K562 (cell line): ENCODE measurements at regions not wholly inside any gene's neighbourhood (a gene's known extent, or its start where the extent isn't known, plus 50 kb on each side); places are given as distances from the start of the nearest gene placed in this dataset.

ENCODE experiments used
- ASH1L ChIP-seq: fragments of 450-650 bp; IDR thresholded peaks from 2 replicates; pipeline ENCODE4 v1.6.1; 2018; ENCODE audit warnings: borderline replicate concordance, mild to moderate bottlenecking, low read depth; ENCODE audit not compliant: partially characterized antibody
- BACH1 ChIP-seq: fragments of 200-800 bp; sonication (Bioruptor generic); IDR thresholded peaks from 2 replicates; pipeline ENCODE4 v1.6.1; 2016; ENCODE audit warnings: missing genetic modification characterization, missing compliant biosample characterization
- BCOR ChIP-seq: fragments of 450-650 bp; IDR thresholded peaks from 2 replicates; pipeline ENCODE4 v1.6.1; 2016
- CREM ChIP-seq: IDR thresholded peaks from 2 replicates; pipeline ENCODE4 v1.6.1; 2014; ENCODE audit warnings: antibody characterized with exemption, low read depth
- CXXC5 ChIP-seq: fragments of 250-450 bp; sonication (Bioruptor Pico); IDR thresholded peaks from 2 replicates; pipeline ENCODE4 v1.8.0; 2022; ENCODE audit warnings: inconsistent platforms, mild to moderate bottlenecking, moderate library complexity
- EHMT2 ChIP-seq: fragments of 450-650 bp; IDR thresholded peaks from 2 replicates; pipeline ENCODE4 v1.6.1; 2018; ENCODE audit warnings: antibody characterized with exemption
- EZH2 ChIP-seq: IDR thresholded peaks from 2 replicates; pipeline ENCODE4 v1.6.1; 2012; ENCODE audit warnings: low read depth, mild to moderate bottlenecking, inconsistent platforms, low read length, borderline replicate concordance
- FOSL1 ChIP-seq: fragments of 200-800 bp; sonication (Bioruptor generic); conservative IDR thresholded peaks from 2 replicates; pipeline ENCODE4 v1.6.1; 2016; ENCODE audit warnings: missing genetic modification characterization, missing compliant biosample characterization
- FOXK1 ChIP-seq: sonication (generic); formaldehyde crosslinking; IDR thresholded peaks from 2 replicates; pipeline ENCODE4 v1.8.0; 2022; ENCODE audit warnings: missing genetic modification reagents, mild to moderate bottlenecking, borderline replicate concordance
- GABPB2 ChIP-seq: fragments of 250-450 bp; sonication (Bioruptor Pico); conservative IDR thresholded peaks from 2 replicates; pipeline ENCODE4 v1.5.1; 2021; ENCODE audit warnings: mild to moderate bottlenecking
- GATA2 ChIP-seq: sonication (generic); formaldehyde crosslinking; IDR thresholded peaks from 2 replicates; pipeline ENCODE4 v1.4.0; 2020; ENCODE audit warnings: mild to moderate bottlenecking, missing genetic modification reagents
- HMG20A ChIP-seq: fragments of 450-650 bp; formaldehyde crosslinking; conservative IDR thresholded peaks from 2 replicates; pipeline ENCODE4 v1.4.0; 2020; ENCODE audit warnings: mild to moderate bottlenecking, mixed read lengths
- MED1 ChIP-seq: sonication (generic); formaldehyde crosslinking; IDR thresholded peaks from 2 replicates; pipeline ENCODE4 v1.8.1; 2023; ENCODE audit warnings: missing genetic modification reagents, borderline replicate concordance
- MTA2 ChIP-seq: fragments of 450-650 bp; IDR thresholded peaks from 2 replicates; pipeline ENCODE4 v1.6.1; 2016; ENCODE audit warnings: low read depth
- MTA3 ChIP-seq: fragments of 450-650 bp; formaldehyde crosslinking; IDR thresholded peaks from 2 replicates; pipeline ENCODE4 v1.6.1; 2017; ENCODE audit warnings: mild to moderate bottlenecking, borderline replicate concordance
- MTF1 ChIP-seq: fragments of 250-450 bp; sonication (Bioruptor Pico); IDR thresholded peaks from 2 replicates; pipeline ENCODE4 v1.9.0; 2021; ENCODE audit warnings: moderate library complexity, mild to moderate bottlenecking, inconsistent platforms, borderline replicate concordance
- MYBL2 ChIP-seq, 2 experiments: fragments of 450-650 bp in 1 of 2; sonication (generic) in 1 of 2; formaldehyde crosslinking in 1 of 2; IDR thresholded peaks; 2 replicates each; pipeline versions ENCODE4 v1.6.1 to v1.8.1; 2017 to 2022; ENCODE audit warnings: borderline replicate concordance in 1 of 2, inconsistent platforms in 1 of 2, low read depth in 1 of 2, mild to moderate bottlenecking in 1 of 2, missing genetic modification reagents in 1 of 2, moderate library complexity in 1 of 2
- PHTF2 ChIP-seq: fragments of 250-450 bp; sonication (Bioruptor Pico); IDR thresholded peaks from 2 replicates; pipeline ENCODE4 v1.5.0; 2021; ENCODE audit warnings: mild to moderate bottlenecking
- PTBP1 ChIP-seq: fragments of 200-400 bp; formaldehyde crosslinking; IDR thresholded peaks from 2 replicates; pipeline ENCODE4 v1.6.1; 2017; ENCODE audit warnings: low read depth, low read length
- RBM14 ChIP-seq: fragments of 200-400 bp; formaldehyde crosslinking; IDR thresholded peaks from 2 replicates; pipeline ENCODE4 v1.6.1; 2018; ENCODE audit warnings: low read depth, mild to moderate bottlenecking, low read length, moderate library complexity, borderline replicate concordance; ENCODE audit not compliant: insufficient read depth
- TCF7 ChIP-seq: sonication (generic); IDR thresholded peaks from 2 replicates; pipeline ENCODE4 v1.6.1; 2016; ENCODE audit warnings: antibody characterized with exemption, borderline replicate concordance
- TGIF2 ChIP-seq: sonication (generic); formaldehyde crosslinking; IDR thresholded peaks from 2 replicates; pipeline ENCODE4 v1.8.1; 2022; ENCODE audit warnings: mild to moderate bottlenecking, missing genetic modification reagents, moderate library complexity
- ZEB2 ChIP-seq: fragments of 450-650 bp; IDR thresholded peaks from 2 replicates; pipeline ENCODE4 v1.6.1; 2016
- ZNF143 ChIP-seq: sonication (generic); formaldehyde crosslinking; IDR thresholded peaks from 2 replicates; pipeline ENCODE4 v1.9.0; 2022; ENCODE audit warnings: mild to moderate bottlenecking, missing genetic modification reagents
- ZNF316 ChIP-seq: fragments of 450-650 bp; IDR thresholded peaks from 2 replicates; pipeline ENCODE4 v1.6.1; 2016
- ZNF76 ChIP-seq: fragments of 250-450 bp; sonication (Bioruptor Pico); IDR thresholded peaks from 2 replicates; pipeline ENCODE4 v1.4.0; 2020; ENCODE audit warnings: mild to moderate bottlenecking, moderate library complexity, borderline replicate concordance
- ZSCAN29 ChIP-seq: fragments of 450-650 bp; IDR thresholded peaks from 2 replicates; pipeline ENCODE4 v1.6.1; 2017
- TF ChIP-seq, protein P1 (sequence below): fragments of 250-450 bp; sonication (Bioruptor Pico); IDR thresholded peaks from 2 replicates; pipeline ENCODE4 v1.5.0; 2020; ENCODE audit warnings: mild to moderate bottlenecking
- TF ChIP-seq, protein P2 (sequence below): fragments of 450-650 bp; formaldehyde crosslinking; IDR thresholded peaks from 2 replicates; pipeline ENCODE4 v1.4.0; 2020; ENCODE audit warnings: mild to moderate bottlenecking, mixed read lengths
- TF ChIP-seq, protein P3 (sequence below): fragments of 250-450 bp; sonication (Bioruptor Pico); IDR thresholded peaks from 2 replicates; pipeline ENCODE4 v1.8.0; 2021; ENCODE audit warnings: moderate library complexity, mild to moderate bottlenecking, inconsistent platforms

DNA sequence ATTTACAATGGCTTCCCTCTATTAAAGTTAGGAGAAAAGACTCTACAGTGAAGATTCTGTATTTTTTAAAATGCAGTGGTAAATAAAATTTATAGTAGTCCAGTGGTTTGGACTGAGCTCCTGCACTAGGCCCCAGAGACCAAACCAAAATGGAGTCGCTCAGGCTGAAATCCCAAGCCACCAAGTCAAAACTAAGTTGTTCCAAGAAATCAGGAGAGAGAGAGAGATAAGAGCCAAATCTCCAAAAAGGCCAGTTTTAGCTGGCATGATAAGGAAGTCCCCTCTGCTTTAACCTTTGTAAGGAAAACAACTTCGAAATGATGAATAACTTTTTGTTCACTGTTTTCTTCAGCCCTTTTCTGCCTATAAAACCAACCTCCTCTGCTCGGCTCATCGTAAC lies 265.9 kb upstream of the KLF14 start (continued):
- TF ChIP-seq, protein P1, sequence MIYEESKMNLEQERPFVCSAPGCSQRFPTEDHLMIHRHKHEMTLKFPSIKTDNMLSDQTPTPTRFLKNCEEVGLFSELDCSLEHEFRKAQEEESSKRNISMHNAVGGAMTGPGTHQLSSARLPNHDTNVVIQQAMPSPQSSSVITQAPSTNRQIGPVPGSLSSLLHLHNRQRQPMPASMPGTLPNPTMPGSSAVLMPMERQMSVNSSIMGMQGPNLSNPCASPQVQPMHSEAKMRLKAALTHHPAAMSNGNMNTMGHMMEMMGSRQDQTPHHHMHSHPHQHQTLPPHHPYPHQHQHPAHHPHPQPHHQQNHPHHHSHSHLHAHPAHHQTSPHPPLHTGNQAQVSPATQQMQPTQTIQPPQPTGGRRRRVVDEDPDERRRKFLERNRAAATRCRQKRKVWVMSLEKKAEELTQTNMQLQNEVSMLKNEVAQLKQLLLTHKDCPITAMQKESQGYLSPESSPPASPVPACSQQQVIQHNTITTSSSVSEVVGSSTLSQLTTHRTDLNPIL (CRISPR knock-in tag) = no peak
- TF ChIP-seq EHMT2 (no peak), GATA2 (CRISPR knock-in tag) (no peak), ASH1L (no peak), ZNF316 (no peak), FOSL1 (no peak), HMG20A (CRISPR knock-in tag) (no peak), RBM14 (no peak), ZSCAN29 (no peak), ZNF143 (CRISPR knock-in tag) (no peak), BCOR (no peak), PHTF2 (CRISPR knock-in tag) (no peak), BACH1 (peak; percentile 38; the same call in 1 of the 2 replicates), TCF7 (no peak), MTA3 (no peak), ZNF76 (CRISPR knock-in tag) (0 out of 2 replicates have a peak, but pooled peaks have one; percentile 12), CXXC5 (CRISPR knock-in tag) (peak; percentile 42; the same call in 1 of the 2 replicates), PTBP1 (no peak), ZEB2 (no peak), FOXK1 (CRISPR knock-in tag) (no peak), TGIF2 (CRISPR knock-in tag) (no peak), GABPB2 (CRISPR knock-in tag) (no peak), MTF1 (CRISPR knock-in tag) (no peak), MED1 (no peak), EZH2 (no peak), MYBL2 (IDR thresholded peaks at IDR 0.05; ENCODE audit: low read depth) (no peak), MYBL2 (CRISPR knock-in tag; IDR thresholded peaks at IDR 0.05; ENCODE audit: borderline replicate concordance) (no peak), CREM (no peak), MTA2 (no peak)
- TF ChIP-seq, protein P2, sequence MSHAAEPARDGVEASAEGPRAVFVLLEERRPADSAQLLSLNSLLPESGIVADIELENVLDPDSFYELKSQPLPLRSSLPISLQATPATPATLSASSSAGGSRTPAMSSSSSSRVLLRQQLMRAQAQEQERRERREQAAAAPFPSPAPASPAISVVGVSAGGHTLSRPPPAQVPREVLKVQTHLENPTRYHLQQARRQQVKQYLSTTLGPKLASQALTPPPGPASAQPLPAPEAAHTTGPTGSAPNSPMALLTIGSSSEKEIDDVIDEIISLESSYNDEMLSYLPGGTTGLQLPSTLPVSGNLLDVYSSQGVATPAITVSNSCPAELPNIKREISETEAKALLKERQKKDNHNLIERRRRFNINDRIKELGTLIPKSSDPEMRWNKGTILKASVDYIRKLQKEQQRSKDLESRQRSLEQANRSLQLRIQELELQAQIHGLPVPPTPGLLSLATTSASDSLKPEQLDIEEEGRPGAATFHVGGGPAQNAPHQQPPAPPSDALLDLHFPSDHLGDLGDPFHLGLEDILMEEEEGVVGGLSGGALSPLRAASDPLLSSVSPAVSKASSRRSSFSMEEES (CRISPR knock-in tag) = no peak
- TF ChIP-seq, protein P3, sequence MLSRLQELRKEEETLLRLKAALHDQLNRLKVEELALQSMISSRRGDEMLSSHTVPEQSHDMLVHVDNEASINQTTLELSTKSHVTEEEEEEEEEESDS (CRISPR knock-in tag) = no peak
